Suprapubic skin (tissue), 3 donors: ENCODE measurements at regions not wholly inside any gene's neighbourhood (a gene's known extent, or its start where the extent isn't known, plus 50 kb on each side); places are given as distances from the start of the nearest gene placed in this dataset.

Experiments
- CTCF ChIP-seq, 2 donors: fragments of 200-600 bp in 1 of 2; fragments of 450-650 bp in 1 of 2; sonication (generic) in 1 of 2; IDR thresholded peaks; one replicate each; pipeline ENCODE4 v1.5.1; 2016 to 2019; ENCODE audit warnings: antibody characterized with exemption in 2 of 2, mild to moderate bottlenecking in 1 of 2, moderate library complexity in 1 of 2
- EP300 ChIP-seq: sonication (generic); formaldehyde crosslinking; IDR thresholded peaks from one replicate; pipeline ENCODE4 v1.6.1; 2017; ENCODE audit warnings: antibody characterized with exemption

GRCh38 chr3:67937498-67938118, 283.2 kb upstream of the SUCLG2 start:
- no peak for TF ChIP-seq EP300
- no peak for TF ChIP-seq CTCF (IDR thresholded peaks at IDR 0.05)
